Islet precursor cell (in vitro differentiated cells): ENCODE measurements at regions not wholly inside any gene's neighbourhood (a gene's known extent, or its start where the extent isn't known, plus 50 kb on each side); places are given as distances from the start of the nearest gene placed in this dataset.
A peak's percentile ranks its signal among the peaks of the same experiment; 100 is the strongest.
"Not testable (repeated sequence)": the region's sequence is repeated elsewhere in the genome, so short reads cannot be mapped to it uniquely, and the experiment has no call there.

Source experiments
- DNase-seq: peaks from one replicate; pipeline ENCODE4 v3.0.0-alpha.2; 2018

- DNase-seq = no peak
Observed at GRCh38 chr12:33514893-33515292, 75.3 kb upstream of the SYT10 start.

DNA sequence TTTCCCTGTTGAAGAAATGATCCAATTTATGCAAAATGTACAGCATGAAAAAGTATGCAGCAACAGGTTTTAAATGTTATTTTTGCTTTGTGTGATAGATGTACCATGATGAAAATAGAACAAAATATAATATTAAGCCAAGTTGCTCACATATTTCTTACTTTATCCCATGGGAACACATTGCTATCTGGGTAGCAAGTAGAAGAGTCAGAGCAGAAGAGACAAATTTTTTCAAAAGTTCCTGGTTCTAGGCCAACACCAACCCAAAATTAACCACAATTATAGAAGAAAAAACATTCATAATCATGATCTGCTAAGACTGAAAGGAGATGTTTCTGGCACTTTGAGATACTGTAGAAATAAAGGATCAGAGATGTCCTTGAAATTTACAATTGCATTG lies 79.9 kb upstream of the SYT10 start:
- DNase-seq = no peak

DNA sequence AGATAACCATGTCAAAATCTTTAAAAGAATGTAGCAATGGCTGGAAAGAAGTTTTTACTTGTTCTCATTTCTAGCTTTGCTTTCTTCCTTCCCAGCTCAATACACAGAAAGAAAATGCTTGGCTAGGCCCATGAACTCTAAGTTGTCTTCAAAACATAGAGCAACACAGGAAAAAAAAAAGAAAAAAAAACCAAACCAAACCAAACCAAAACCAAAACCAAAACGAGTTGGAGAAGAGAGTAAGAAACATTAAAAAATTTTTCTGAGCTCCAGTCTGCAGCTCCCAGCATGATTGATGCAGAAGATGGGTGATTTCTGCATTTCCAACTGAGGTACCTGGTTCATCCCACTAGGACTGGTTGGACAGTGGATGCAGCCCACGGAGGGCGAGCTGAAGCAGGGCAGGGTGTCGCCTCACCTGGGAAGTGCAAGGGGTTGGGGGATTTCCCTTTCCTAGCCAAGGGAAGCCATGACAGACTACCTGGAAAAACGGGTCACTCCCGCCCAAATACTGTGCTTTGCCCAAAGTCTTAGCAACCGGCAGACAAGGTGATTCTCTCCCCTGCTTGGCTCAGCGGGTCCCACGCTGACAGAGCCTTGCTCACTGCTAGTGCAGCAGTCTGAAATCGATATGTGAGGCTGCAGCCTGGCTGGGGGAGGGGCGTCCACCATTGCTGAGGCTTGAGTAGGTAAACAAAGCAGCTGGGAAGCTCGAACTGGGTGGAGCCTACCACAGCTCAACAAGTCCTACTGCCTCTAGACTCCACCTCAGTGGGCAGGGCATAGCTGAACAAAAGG lies 81.1 kb upstream of the SYT10 start:
- DNase-seq = peak; percentile 55

GRCh38 chr12:33529031-33529430 lies 89.4 kb upstream of the SYT10 start:
- DNase-seq = no peak

- DNase-seq = no peak
Observed at GRCh38 chr12:33529810-33530209, 90.2 kb upstream of the SYT10 start.

DNA sequence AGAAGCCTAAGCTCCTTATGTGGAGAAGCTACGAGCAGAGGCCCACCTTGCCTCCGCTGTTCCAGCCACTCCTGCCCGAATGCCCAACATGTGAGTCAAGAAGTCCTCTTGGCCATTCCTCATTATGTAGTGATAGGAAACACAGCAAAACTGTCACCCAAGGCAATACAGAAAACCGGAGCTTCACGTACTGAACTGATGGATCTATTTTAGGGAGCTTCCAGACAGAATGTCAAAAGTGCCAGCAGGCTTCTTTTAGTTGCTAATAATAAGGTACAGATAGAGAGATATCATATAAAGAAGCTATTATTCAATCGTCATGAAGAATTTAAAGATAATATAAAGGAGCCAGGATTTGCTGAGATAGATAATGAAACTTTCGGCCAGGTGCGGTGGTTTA lies 91.6 kb upstream of the SYT10 start:
- no peak for DNase-seq

DNA sequence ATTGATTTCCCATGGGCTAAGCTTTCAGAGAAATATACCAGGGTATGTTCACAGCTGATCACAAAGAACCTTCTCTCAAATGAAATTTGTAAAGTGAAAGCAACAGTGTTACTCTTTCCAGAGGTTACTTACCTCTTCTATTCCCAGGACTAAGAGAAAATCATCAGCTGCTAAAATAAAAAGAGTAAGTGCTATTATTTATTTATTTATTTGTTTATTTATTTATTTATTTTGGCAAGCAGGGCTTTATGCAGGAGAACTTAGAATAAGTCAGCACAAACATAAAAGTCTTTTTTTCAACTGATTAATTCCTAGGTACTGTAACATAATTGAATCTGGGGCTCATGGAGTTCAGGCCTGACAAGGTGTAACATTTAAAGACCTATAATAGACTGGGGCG lies 93.9 kb upstream of the SYT10 start:
- no peak for DNase-seq

GRCh38 chr12:33536431-33536830 lies 96.8 kb upstream of the SYT10 start:
- no peak for DNase-seq

- DNase-seq = peak; percentile 57
Observed at GRCh38 chr12:33546004-33546403, 106.4 kb upstream of the SYT10 start.

DNA sequence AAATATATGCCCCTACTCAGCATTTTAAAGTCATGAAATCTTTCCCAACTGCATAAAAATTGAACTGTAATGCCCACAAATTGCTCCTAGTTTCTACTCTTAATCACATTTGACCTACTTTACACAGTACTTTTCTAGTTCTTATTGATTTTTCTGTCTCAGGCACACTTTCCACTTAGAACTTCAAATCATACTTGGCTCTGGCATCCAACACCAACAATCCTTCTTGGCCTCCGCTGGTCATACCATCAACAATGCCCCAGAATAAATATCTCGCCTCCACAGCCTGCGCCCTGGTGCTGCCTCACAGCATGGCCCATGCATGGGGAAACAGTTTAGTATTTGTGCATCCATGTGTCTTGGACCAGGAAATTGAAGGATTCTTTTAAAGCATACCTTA lies 107.5 kb upstream of the SYT10 start:
- DNase-seq = no peak

DNA sequence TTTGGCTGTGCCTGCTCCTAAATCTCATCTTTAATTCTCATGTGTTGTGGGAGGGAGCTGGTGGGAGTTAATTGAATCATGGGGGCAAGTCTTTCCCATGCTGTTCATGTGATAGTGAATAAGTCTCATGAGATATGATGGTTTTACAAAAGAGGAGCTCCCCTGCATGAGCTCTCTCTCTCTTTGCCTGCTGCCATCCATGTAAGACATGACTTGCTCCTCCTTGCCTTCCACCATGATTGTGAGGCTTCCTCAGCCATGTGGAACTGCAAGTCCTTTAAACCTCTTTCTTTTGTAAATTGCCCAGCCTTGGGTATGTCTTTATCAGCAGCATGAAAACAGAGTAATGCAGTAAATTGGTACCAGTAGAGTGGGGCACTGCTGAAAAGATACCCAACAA lies 110.6 kb upstream of the SYT10 start:
- DNase-seq = not testable (repeated sequence)

DNA sequence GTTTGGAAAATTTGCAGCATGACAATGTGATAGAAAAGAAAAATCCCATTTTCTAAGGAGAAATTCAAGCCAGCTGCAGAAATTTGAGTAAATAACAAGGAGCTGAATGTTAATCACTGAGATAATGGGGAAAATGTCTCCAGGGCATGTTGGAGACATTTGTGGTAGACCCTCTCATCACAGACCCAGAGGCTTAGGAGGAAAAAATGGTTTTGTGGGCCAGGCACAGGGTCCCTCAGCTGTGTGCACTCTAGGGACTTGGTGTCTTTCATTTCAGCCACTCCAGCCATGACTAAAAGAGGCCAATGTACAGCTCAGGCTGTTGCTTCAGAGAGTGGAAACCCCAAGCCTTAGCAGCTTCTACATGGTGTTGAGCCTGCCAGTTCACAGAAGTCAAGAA lies 111.4 kb upstream of the SYT10 start:
- no peak for DNase-seq

- no peak for DNase-seq
Observed at GRCh38 chr12:33555128-33555527, 115.5 kb upstream of the SYT10 start.

DNA sequence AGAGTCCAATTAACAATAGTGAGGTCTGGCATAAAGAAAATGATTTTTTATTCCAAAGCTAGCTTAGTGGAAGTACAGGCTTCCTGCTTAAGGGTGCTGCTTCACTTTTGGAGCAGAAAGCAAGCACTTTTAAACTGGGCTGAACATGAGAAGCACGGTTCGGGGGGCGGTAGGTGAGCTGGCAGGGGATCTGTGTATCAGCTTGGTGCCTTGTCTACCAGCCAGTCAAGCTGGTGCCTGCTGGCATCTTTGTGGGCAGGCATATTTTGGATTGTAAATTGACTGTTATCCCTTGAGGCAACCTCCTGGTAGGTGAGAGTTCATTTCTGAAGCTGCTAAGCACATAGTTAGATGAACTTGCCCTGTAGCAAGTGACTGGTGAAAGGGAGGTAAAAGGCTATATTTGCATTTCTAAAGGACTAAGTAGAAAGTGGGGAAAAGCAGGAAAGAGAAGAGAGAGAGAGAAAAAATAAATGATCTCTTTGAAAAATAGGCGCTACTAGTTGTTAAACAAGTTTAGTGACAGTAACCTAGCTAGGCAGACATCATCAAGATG lies 121.1 kb upstream of the SYT10 start:
- DNase-seq = peak; percentile 53

- DNase-seq = no peak
Observed at GRCh38 chr12:33562401-33562800, 122.8 kb upstream of the SYT10 start.

- DNase-seq = no peak
Observed at GRCh38 chr12:33566403-33566802, 126.8 kb upstream of the SYT10 start.

- DNase-seq = no peak
Observed at GRCh38 chr12:33575346-33575745, 135.7 kb upstream of the SYT10 start.

DNA sequence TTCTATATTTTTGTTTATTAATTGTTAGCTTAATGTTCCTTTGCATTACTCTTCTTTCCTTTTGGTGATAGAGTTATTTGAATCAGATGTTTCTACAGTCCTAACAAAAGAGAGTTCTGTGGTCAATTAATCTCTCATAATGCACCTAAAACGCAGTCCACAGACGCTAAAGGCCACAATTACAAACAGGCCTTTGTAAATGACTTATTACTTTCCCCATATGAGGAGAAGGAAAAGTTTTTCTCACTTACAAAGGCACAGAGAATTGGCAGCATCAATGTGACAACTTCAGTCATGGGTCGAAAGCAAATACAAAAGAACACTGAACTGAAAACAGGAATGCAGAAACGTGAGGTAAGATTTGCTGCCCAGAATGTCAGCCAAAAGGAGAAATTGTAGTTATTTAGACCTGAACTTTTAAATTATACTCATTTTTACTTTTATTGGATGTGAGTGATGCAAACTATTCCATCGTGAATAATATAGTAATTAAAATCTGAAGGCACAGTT lies 142.0 kb upstream of the SYT10 start:
- DNase-seq = no peak

DNA sequence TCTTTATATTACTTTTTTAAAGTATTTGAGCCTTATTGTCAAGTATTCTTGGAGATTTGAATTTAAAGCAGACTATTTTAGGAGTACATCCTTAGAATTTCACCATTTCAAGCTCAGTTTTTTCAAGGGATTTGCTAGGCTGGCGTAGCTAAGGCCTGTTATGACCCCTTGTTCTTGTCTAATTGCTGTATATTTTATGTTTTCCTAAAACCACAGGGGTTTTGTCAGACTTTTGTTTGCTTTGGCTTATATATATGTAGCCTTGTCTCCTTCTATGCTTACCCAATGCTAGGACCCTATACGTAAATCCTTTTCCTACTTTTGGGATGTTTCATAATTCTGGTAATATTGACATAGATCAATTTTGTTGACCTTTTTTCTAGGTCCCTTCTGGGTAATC lies 147.0 kb upstream of the SYT10 start:
- no peak for DNase-seq

GRCh38 chr12:33587354-33587753 lies 147.7 kb upstream of the SYT10 start:
- DNase-seq = no peak

DNA sequence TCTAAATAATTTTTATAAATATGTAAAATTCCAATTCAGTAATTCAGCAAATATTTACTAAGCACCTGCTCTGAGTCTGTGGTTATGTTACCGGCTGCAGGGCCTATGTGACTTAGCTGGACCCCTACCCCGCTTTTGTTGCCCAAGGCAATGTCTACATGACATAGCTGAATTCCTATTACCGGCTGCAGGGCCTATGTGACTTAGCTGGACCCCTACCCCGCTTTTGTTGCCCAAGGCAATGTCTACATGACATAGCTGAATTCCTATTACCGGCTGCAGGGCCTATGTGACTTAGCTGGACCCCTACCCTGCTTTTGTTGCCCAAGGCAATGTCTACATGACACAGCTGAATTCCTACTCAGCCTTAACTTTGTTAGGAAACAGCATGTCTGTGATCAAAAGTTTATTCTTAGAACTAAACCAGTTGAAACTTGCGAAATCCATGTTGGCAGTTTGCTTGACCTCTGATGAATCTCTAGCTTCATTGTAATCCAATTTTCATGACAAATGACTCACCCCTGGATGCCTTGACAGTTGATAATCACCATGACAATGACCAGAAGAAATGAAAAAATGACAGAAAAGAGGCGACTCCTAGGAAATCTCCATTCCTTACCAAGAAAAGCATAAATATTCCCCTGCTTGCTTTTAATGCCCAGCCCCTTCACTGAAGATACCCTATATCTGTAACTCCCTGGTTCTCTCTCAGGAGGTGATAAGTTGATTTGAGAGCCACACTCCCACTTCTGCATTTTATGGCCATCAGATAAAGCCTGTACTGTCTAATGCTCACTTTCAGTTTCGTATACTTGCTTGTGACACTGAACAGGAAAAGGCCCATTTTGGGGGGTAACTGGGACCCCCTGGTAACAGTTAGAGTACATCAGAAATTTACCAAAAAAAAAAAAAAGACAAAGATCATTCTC lies 148.4 kb upstream of the SYT10 start:
- peak; percentile 54 for DNase-seq

- DNase-seq = no peak
Observed at GRCh38 chr12:33588725-33589405, 149.2 kb upstream of the SYT10 start.

DNA sequence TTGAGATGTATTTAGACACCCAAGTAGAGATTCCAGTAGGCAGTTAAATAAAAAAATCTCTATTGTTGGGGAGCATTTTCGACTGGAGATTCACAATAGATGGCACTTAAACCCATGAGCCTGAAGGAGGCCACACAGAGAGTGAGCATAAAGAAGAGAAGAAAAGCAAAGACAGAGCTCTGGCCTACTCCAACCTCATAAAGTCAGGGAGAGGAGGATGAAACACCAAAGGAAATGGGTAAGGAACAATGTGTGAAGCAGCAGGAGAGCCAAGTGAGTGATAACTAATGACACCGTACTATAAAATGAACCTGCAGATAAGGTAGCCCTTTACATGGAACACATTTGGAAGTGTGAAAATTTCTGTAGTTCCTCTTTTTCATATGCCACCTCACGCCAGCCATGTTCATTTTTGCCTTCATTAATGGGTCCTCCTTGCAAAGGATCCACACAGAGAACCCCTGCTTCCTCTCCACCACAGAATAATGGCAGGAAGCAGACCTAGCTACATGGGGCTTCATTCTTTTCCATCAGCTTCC lies 150.0 kb upstream of the SYT10 start:
- DNase-seq = no peak
